HFF-Myc (cell line): ENCODE measurements at regions not wholly inside any gene's neighbourhood (a gene's known extent, or its start where the extent isn't known, plus 50 kb on each side); places are given as distances from the start of the nearest gene placed in this dataset.

Experiments
- DNase-seq: peaks from one replicate; pipeline ENCODE4 v3.0.0-alpha.2; 2011; ENCODE audit warnings: low read depth; ENCODE audit errors: extremely low read depth
- H3K4me3 ChIP-seq: replicated peaks from 2 replicates; pipeline ENCODE4 v1.5.1; 2011; ENCODE audit warnings: low read depth, mild to moderate bottlenecking, control low read depth, low read length
- TF ChIP-seq, protein P1 (sequence below): IDR thresholded peaks from 2 replicates; pipeline ENCODE4 v1.5.1; 2012; ENCODE audit warnings: mild to moderate bottlenecking, low read depth, low read length, control low read depth; ENCODE audit errors: missing control alignments

GRCh38 chr3:25084016-25084415, 344.0 kb upstream of the RARB start:
- no peak for DNase-seq
- TF ChIP-seq, protein P1, sequence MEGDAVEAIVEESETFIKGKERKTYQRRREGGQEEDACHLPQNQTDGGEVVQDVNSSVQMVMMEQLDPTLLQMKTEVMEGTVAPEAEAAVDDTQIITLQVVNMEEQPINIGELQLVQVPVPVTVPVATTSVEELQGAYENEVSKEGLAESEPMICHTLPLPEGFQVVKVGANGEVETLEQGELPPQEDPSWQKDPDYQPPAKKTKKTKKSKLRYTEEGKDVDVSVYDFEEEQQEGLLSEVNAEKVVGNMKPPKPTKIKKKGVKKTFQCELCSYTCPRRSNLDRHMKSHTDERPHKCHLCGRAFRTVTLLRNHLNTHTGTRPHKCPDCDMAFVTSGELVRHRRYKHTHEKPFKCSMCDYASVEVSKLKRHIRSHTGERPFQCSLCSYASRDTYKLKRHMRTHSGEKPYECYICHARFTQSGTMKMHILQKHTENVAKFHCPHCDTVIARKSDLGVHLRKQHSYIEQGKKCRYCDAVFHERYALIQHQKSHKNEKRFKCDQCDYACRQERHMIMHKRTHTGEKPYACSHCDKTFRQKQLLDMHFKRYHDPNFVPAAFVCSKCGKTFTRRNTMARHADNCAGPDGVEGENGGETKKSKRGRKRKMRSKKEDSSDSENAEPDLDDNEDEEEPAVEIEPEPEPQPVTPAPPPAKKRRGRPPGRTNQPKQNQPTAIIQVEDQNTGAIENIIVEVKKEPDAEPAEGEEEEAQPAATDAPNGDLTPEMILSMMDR = no peak
- no peak overlapping the region for H3K4me3 ChIP-seq

- no peak overlapping the region for H3K4me3 ChIP-seq
- DNase-seq = no peak
- TF ChIP-seq, protein P1 = no peak
These were observed 341.3 kb upstream of the RARB start for GRCh38 chr3:25086721-25087120.

- DNase-seq = no peak
- H3K4me3 ChIP-seq = no peak overlapping the region
- TF ChIP-seq, protein P1 = no peak
These were observed 339.8 kb upstream of the RARB start for GRCh38 chr3:25088284-25088683.

- TF ChIP-seq, protein P1 = no peak
- DNase-seq = no peak
- no peak overlapping the region for H3K4me3 ChIP-seq
These were observed 337.2 kb upstream of the RARB start for GRCh38 chr3:25090698-25091453.

- H3K4me3 ChIP-seq = no peak overlapping the region
- TF ChIP-seq, protein P1 = no peak
- no peak for DNase-seq
These were observed 336.1 kb upstream of the RARB start for GRCh38 chr3:25091934-25092333.

GRCh38 chr3:25094932-25095685, 333.0 kb upstream of the RARB start:
- no peak overlapping the region for H3K4me3 ChIP-seq
- no peak for DNase-seq
- TF ChIP-seq, protein P1 = no peak
